ENCODE measurements at regions not wholly inside any gene's neighbourhood (a gene's known extent, or its start where the extent isn't known, plus 50 kb on each side); places are given as distances from the start of the nearest gene placed in this dataset.

DNA sequence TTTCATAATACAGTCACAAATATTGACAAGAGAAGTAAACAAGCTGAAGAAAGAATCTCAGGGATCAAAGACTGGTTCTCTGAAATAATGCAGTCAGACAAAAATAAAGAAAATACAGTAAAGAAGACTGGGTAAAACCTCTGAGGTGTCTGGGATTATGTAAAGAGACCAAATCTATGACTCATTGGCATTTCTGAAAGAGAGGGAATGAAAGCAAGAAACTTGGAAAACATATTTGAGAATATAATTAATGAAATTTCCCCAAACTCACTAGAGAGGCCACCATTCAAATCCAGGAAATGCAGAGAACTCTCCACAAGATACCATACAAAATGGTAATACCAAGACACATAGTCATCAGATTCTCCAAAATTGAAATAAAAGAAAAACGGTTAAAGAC lies 53.0 kb upstream of the GPC6 start:
- TF ChIP-seq, protein P1, sequence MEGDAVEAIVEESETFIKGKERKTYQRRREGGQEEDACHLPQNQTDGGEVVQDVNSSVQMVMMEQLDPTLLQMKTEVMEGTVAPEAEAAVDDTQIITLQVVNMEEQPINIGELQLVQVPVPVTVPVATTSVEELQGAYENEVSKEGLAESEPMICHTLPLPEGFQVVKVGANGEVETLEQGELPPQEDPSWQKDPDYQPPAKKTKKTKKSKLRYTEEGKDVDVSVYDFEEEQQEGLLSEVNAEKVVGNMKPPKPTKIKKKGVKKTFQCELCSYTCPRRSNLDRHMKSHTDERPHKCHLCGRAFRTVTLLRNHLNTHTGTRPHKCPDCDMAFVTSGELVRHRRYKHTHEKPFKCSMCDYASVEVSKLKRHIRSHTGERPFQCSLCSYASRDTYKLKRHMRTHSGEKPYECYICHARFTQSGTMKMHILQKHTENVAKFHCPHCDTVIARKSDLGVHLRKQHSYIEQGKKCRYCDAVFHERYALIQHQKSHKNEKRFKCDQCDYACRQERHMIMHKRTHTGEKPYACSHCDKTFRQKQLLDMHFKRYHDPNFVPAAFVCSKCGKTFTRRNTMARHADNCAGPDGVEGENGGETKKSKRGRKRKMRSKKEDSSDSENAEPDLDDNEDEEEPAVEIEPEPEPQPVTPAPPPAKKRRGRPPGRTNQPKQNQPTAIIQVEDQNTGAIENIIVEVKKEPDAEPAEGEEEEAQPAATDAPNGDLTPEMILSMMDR (conservative IDR thresholded peaks at IDR 0.05) = no peak
- no peak for TF ChIP-seq EZH2 (IDR thresholded peaks at IDR 0.05; ENCODE audit: low read depth)
